Spleen (tissue), 11 donors: ENCODE measurements at regions not wholly inside any gene's neighbourhood (a gene's known extent, or its start where the extent isn't known, plus 50 kb on each side); places are given as distances from the start of the nearest gene placed in this dataset.
A peak's percentile ranks its signal among the peaks of the same experiment; 100 is the strongest.

ENCODE experiments used
- DNase-seq: peaks from one replicate; pipeline ENCODE4 v3.0.0-alpha.2; 2020
- H3K27ac ChIP-seq, 8 donors: fragments of 200-600 bp; sonication (generic) in 7 of 8; 1 replicate in 4 of 8; 2 replicates in 4 of 8; pipeline versions ENCODE4 v1.5.0 to v1.8.0; 2016 to 2021; ENCODE audit warnings: inconsistent platforms in 4 of 8, mild to moderate bottlenecking in 4 of 8, moderate library complexity in 1 of 8
- H3K27me3 ChIP-seq, 7 donors: fragments of 200-600 bp; sonication (generic) in 6 of 7; replicated peaks in 1 of 7; 1 replicate in 4 of 7; 2 replicates in 3 of 7; pipeline versions ENCODE4 v1.5.0 to v1.8.0; 2016 to 2021; ENCODE audit warnings: inconsistent platforms in 3 of 7, mild to moderate bottlenecking in 1 of 7
- H3K36me3 ChIP-seq, 6 donors: fragments of 200-600 bp; sonication (generic) in 5 of 6; 1 replicate in 4 of 6; 2 replicates in 2 of 6; pipeline versions ENCODE4 v1.5.0 to v1.8.0; 2016 to 2021; ENCODE audit warnings: inconsistent platforms in 2 of 6
- H3K4me1 ChIP-seq, 6 donors: fragments of 200-600 bp; sonication (generic) in 5 of 6; 1 replicate in 3 of 6; 2 replicates in 3 of 6; pipeline versions ENCODE4 v1.5.0 to v1.8.0; 2016 to 2021; ENCODE audit warnings: inconsistent platforms in 3 of 6
- H3K4me3 ChIP-seq, 8 donors: fragments of 200-600 bp; sonication (generic) in 7 of 8; 1 replicate in 4 of 8; 2 replicates in 4 of 8; pipeline versions ENCODE4 v1.5.0 to v1.8.0; 2016 to 2021; ENCODE audit warnings: inconsistent platforms in 4 of 8, mild to moderate bottlenecking in 4 of 8, moderate library complexity in 2 of 8
- H3K9me3 ChIP-seq, 8 donors: fragments of 200-600 bp; sonication (generic) in 7 of 8; 1 replicate in 4 of 8; 2 replicates in 4 of 8; pipeline versions ENCODE4 v1.5.0 to v1.8.0; 2016 to 2021; ENCODE audit warnings: inconsistent platforms in 4 of 8
- POLR2A ChIP-seq, 3 donors: fragments of 450-650 bp; IDR thresholded peaks; one replicate each; pipeline ENCODE4 v1.5.1; 2017; ENCODE audit warnings: antibody characterized with exemption in 3 of 3, mild to moderate bottlenecking in 1 of 3
- POLR2AphosphoS5 ChIP-seq, 3 donors: sonication (generic); formaldehyde crosslinking; IDR thresholded peaks; one replicate each; pipeline ENCODE4 v1.5.1; 2017; ENCODE audit warnings: antibody characterized with exemption in 3 of 3
- WGBS, 5 donors: extraction: QIAGEN DNeasy Blood & Tissue Kit in 3 of 5; methylation state at CpG; one replicate each; pipeline versions ENCODE4 v1.1.5 to v1.1.7; 2013 to 2018; 5-methylcytosine and 5-hydroxymethylcytosine counted together
- intact Hi-C: fragments of 100-400 bp; cut with DNase I; formaldehyde crosslinking; loops from one replicate; pipeline ENCODE4 v1.15.0; 2023; ENCODE audit warnings: low total_unique reads
- TF ChIP-seq, protein P1 (sequence below), 11 experiments: fragments of 200-600 bp in 7 of 11; fragments of 450-650 bp in 4 of 11; sonication (generic) in 4 of 11; IDR thresholded peaks in 8 of 11; conservative IDR thresholded peaks in 3 of 11; 1 replicate in 7 of 11; 2 replicates in 4 of 11; pipeline versions ENCODE4 v1.4.0 to v1.8.0; 2016 to 2021; ENCODE audit warnings: antibody characterized with exemption in 11 of 11, inconsistent platforms in 4 of 11, mild to moderate bottlenecking in 1 of 11
- donor health status: healthy with polysubstance abuse.
- donor health status: DM: no; HTN: no; CAD: no; lungs with moderate emphysema.
- donor health status: DM: no; HTN: no; CAD: no.
- donor health status: Bipolar disorder and iron deficiency.
- donor health status: healthy.
- donor health status: DM: no; HTN: no; CAD: no.
- donor health status: DM: yes; HTN: yes; CAD: no.

DNA sequence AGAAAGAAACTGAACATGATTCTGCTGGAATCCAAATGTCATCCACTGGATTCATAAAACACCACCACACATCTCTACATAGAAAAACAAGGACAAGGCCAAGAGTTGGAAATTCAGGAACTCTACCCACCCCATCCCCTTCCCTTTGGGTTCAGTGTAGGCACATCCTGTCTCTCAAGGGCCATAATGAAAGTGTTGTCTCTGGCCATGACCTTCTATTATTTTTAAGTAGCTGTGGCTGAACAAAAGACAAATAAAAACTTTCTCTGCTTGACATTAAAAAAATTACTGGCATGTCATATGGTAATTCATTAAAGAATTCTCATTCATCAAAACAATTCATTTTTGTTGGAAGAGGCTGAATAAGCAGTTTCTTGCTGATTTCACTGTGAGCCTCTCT is 54.9 kb upstream of the ZBTB18 start:
- H3K4me3 ChIP-seq, result no peak overlapping the region
- intact Hi-C loops, result no loop called here
- peak overlapping the region in 4 of 8 donors; percentile 27 to 48 (median 31) for H3K27ac ChIP-seq
- TF ChIP-seq POLR2A (IDR thresholded peaks at IDR 0.05), result no peak
- TF ChIP-seq, protein P1, sequence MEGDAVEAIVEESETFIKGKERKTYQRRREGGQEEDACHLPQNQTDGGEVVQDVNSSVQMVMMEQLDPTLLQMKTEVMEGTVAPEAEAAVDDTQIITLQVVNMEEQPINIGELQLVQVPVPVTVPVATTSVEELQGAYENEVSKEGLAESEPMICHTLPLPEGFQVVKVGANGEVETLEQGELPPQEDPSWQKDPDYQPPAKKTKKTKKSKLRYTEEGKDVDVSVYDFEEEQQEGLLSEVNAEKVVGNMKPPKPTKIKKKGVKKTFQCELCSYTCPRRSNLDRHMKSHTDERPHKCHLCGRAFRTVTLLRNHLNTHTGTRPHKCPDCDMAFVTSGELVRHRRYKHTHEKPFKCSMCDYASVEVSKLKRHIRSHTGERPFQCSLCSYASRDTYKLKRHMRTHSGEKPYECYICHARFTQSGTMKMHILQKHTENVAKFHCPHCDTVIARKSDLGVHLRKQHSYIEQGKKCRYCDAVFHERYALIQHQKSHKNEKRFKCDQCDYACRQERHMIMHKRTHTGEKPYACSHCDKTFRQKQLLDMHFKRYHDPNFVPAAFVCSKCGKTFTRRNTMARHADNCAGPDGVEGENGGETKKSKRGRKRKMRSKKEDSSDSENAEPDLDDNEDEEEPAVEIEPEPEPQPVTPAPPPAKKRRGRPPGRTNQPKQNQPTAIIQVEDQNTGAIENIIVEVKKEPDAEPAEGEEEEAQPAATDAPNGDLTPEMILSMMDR (IDR thresholded peaks at IDR 0.05 in 8 of 11, conservative IDR thresholded peaks at IDR 0.05 in 3 of 11), result no peak
- TF ChIP-seq POLR2AphosphoS5 (IDR thresholded peaks at IDR 0.05), result peak in 1 of 3 donors; percentile 51
- H3K9me3 ChIP-seq, result peaks cover 0 to 12% (median 7%) of the 10 kb centered on the region in 8 donors
- no peak for DNase-seq
- H3K36me3 ChIP-seq, result no peaks in the 10 kb centered on the region
- no peaks in the 10 kb centered on the region for H3K27me3 ChIP-seq
- H3K4me1 ChIP-seq, result peaks cover 0 to 4% (median 0%) of the 10 kb centered on the region in 6 donors

DNA sequence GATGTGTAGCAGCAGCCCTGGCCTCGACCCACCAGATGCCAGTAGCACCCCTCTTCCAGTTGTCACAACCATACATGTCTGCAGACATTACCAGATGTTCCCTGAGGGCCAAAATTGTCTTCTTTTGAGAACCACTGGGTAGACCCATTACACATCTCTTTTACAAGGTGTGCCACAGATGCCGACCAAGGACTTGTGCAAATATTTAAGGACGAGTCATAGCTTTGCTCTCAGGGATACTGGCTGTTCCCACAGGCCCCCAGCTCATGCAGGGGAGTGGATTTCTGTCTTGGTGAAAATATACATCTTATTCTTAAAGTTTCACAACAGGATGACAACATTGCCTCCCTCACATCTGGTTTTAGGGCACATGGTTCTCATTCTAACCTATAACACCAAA is 59.4 kb upstream of the ZBTB18 start:
- Histone ChIP-seq H3K4me3 (no peak overlapping the region), H3K4me1 (peaks cover 0 to 3% (median 0%) of the 10 kb centered on the region in 6 donors), H3K36me3 (no peaks in the 10 kb centered on the region), H3K27ac (no peak overlapping the region), H3K9me3 (peaks cover 0 to 32% (median 15%) of the 10 kb centered on the region in 8 donors), H3K27me3 (no peaks in the 10 kb centered on the region)
- intact Hi-C loops, result no loop called here
- no peak for TF ChIP-seq POLR2A (IDR thresholded peaks at IDR 0.05)
- no peak for TF ChIP-seq POLR2AphosphoS5 (IDR thresholded peaks at IDR 0.05)
- TF ChIP-seq, protein P1 (IDR thresholded peaks at IDR 0.05 in 8 of 11, conservative IDR thresholded peaks at IDR 0.05 in 3 of 11), result no peak
- DNase-seq, result no peak
- WGBS, 5 donors, result 60 to 79% (median 67%) methylated on average over 3 of the region's 3 CpGs

DNA sequence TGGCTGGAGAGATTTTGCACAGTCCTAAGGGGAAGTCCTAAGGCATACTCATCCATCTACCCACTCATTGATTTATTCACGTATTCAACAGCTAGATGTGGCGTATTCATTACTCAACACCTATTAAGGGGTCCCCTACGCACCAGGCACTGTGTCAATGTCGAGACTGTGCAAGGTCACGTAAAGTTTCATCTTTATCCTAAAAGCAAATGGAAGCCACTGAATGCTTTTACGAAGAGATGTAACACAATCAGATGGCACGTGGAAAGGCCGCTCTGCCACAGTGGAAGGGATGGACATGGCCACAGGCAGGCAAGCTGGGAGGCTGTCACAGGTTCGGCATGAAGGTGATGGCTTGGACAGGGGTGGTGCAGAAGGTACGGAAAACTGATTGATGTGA is 66.3 kb upstream of the ZBTB18 start:
- H3K27me3 ChIP-seq, result no peaks in the 10 kb centered on the region
- H3K4me1 ChIP-seq, result no peaks in the 10 kb centered on the region
- no peak for DNase-seq
- no peak overlapping the region for H3K4me3 ChIP-seq
- intact Hi-C loops, result no loop called here
- TF ChIP-seq POLR2A (IDR thresholded peaks at IDR 0.05), result no peak
- no peak for TF ChIP-seq POLR2AphosphoS5 (IDR thresholded peaks at IDR 0.05)
- TF ChIP-seq, protein P1 (IDR thresholded peaks at IDR 0.05 in 8 of 11, conservative IDR thresholded peaks at IDR 0.05 in 3 of 11), result no peak
- H3K9me3 ChIP-seq, result peaks cover 0 to 14% (median under 1%) of the 10 kb centered on the region in 8 donors
- H3K27ac ChIP-seq, result no peak overlapping the region
- 90 to 97% (median 95%) methylated on average over 10 of the region's 10 CpGs for whole genome bisulfite sequencing, 5 donors
- no peaks in the 10 kb centered on the region for H3K36me3 ChIP-seq

DNA sequence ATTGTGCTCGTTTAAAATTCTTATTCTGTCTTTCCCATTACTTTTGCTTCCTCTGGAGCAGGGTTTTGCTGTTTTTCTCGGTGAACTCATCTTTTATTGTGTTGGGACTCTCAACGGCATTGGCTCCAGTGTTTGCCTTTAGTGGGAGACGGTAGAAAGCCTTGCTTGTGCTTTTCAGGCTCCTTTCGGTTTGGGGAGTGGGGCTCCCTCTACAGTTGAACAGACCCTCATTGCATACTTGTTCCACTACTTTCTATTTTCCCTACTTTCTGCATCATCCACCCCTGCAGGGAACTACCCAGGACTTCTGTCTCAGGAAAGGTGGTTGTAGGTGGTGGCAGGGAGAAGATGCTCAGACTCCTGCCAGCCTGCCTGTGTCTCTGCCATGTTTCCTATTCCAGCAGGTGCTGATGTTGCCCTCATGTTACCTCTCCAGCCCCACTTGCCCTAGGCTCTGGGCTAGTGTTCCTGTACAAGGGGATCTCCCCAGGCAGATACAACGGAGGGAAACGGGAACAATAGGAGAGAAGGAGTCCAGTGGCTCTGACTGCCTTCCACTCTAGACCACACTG is 68.5 kb upstream of the ZBTB18 start:
- H3K36me3 ChIP-seq, result no peaks in the 10 kb centered on the region
- DNase-seq, result no peak
- no peaks in the 10 kb centered on the region for H3K27me3 ChIP-seq
- H3K27ac ChIP-seq, result no peak overlapping the region
- peaks cover 0 to 6% (median 0%) of the 10 kb centered on the region in 8 donors for H3K9me3 ChIP-seq
- intact Hi-C loops, result no loop called here
- TF ChIP-seq, protein P1 (IDR thresholded peaks at IDR 0.05 in 8 of 11, conservative IDR thresholded peaks at IDR 0.05 in 3 of 11), result no peak
- TF ChIP-seq POLR2A (IDR thresholded peaks at IDR 0.05) (no peak), POLR2AphosphoS5 (IDR thresholded peaks at IDR 0.05) (no peak)
- no peaks in the 10 kb centered on the region for H3K4me1 ChIP-seq
- no peak overlapping the region for H3K4me3 ChIP-seq
- 61 to 74% (median 68%) methylated on average over 7 of the region's 7 CpGs for WGBS, 5 donors
